ENCODE measurements at regions not wholly inside any gene's neighbourhood (a gene's known extent, or its start where the extent isn't known, plus 50 kb on each side); places are given as distances from the start of the nearest gene placed in this dataset.
"Not testable (repeated sequence)": the region's sequence is repeated elsewhere in the genome, so short reads cannot be mapped to it uniquely, and the experiment has no call there.

DNA sequence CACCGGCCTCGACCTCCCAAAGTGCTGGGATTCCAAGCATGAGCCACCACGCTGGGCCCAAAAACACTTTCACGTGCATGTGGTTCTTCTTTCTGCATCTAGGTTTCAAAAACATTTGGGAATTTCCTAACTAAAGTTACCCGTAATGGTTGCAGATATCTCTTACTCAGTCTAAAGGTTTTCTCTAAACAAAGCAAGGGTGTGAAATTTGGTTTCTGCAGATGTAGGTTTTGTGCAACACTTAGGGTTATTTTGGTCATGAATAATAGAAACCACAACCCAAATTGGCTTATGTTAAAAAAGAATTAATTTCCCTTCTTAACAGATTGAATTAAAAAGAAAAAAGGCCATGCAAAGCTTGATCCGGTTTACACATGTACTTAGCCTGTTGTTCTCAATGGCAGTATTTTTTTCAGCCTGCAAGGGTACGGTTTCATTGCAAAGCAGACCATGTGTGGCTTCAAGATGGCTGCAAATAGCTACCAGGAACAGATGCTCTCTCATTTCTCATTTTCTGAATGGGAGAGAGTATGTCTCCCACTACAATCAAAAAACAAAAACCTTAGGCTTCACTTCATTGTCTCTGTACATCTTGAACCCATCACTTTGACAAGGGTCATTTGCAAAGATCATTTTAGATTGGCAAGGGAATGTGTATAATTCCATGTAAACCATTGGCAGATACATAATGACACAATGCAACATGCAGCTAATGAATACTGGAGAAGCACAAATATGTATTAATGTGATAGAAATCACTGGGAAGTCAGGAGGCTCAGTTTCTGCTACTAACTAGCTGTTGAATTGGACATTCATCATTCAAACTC, 491.2 kb upstream of the FLRT2 start:
- no peak for DNase-seq (ENCODE audit: extremely low read depth, low read depth, low spot score)

DNA sequence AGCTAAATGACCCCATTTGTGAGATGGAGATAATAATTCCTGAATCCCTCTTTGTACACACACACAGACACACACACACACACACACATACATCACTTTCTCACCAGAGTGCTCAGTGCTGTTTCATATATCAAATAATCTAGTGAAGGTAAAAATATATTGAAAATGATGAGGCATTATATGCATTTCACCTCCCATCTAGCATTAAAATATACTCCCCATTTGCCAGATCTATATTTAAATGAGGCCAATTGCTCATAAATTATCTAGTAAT, 490.7 kb upstream of the FLRT2 start:
- no peak for DNase-seq (ENCODE audit: extremely low read depth, low read depth, low spot score)

GRCh38 chr14:85040046-85040685, 489.8 kb upstream of the FLRT2 start:
- DNase-seq (ENCODE audit: extremely low read depth, low read depth, low spot score): no peak

- DNase-seq (ENCODE audit: extremely low read depth, low read depth, low spot score): no peak
Measured at GRCh38 chr14:85041618-85042017, 488.3 kb upstream of the FLRT2 start.

DNA sequence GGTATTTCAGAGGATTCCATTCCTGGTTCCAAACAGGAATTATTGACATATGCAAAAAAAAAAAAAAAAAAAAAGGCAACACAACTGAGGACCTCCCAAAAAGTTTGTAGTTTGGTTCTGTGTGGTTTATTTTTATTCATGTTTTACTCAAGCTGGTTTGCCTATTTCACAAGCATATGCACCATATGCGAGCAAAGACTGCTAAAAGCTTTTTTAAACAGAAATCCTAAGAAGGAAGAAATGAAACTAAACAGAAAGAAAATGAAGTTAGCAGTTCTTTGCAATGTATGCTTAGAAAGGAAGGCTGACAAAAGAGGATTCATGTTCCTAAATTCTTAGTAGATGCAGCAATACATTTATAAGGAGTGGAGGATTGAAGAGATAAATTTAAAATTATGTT, 487.6 kb upstream of the FLRT2 start:
- DNase-seq (ENCODE audit: extremely low read depth, low read depth, low spot score): no peak

GRCh38 chr14:85050180-85050579, 479.8 kb upstream of the FLRT2 start:
- no peak for DNase-seq (ENCODE audit: extremely low read depth, low read depth, low spot score)

GRCh38 chr14:85052646-85053045, 477.3 kb upstream of the FLRT2 start:
- no peak for DNase-seq (ENCODE audit: extremely low read depth, low read depth, low spot score)

- no peak for DNase-seq (ENCODE audit: extremely low read depth, low read depth, low spot score)
Measured at GRCh38 chr14:85054178-85054577, 475.8 kb upstream of the FLRT2 start.

GRCh38 chr14:85056267-85056666, 473.7 kb upstream of the FLRT2 start:
- no peak for DNase-seq (ENCODE audit: extremely low read depth, low read depth, low spot score)

- DNase-seq (ENCODE audit: extremely low read depth, low read depth, low spot score): no peak
Measured at GRCh38 chr14:85057221-85057620, 472.7 kb upstream of the FLRT2 start.

GRCh38 chr14:85058150-85058549, 471.8 kb upstream of the FLRT2 start:
- no peak for DNase-seq (ENCODE audit: extremely low read depth, low read depth, low spot score)

DNA sequence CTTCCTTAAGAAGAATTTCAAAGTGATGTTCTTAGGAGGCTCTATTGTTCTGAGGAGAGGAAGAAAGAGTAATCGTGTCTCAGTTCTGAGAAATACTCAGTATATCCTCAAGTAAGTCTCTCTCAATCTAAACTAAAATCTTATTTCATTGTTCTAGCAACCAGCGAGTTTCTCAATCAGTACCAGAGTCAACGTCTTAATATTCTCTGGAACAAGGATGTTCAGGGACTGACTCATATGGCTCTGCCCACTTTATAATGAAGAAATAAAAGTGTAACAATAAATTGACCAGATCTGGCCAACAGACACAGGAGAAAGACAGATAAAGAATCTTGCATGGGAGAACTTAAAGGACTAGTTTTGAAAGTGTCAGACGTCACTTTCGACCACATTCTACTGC, 469.8 kb upstream of the FLRT2 start:
- no peak for DNase-seq (ENCODE audit: extremely low read depth, low read depth, low spot score)

DNA sequence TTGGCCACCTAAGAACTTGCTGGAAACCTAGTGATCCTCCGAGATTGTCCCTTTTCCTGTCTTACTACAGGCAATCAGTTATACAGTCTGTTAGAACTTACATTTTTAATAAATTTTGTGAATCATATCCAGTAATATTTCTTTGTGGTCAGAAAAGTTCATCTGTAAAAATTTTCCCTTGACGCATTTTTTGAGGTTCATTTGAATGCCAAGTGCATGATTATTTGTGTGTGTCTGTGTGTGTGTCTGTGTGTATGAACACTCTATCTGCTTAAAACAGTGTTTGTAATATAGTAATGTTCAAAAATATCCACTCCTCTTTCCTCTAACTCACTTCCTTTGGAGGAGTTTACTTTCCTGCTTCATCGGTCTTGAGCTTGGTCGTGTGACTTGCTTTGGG, 468.7 kb upstream of the FLRT2 start:
- no peak for DNase-seq (ENCODE audit: extremely low read depth, low read depth, low spot score)

- no peak for DNase-seq (ENCODE audit: extremely low read depth, low read depth, low spot score)
Measured at GRCh38 chr14:85063747-85064146, 466.2 kb upstream of the FLRT2 start.

GRCh38 chr14:85071447-85071846, 458.5 kb upstream of the FLRT2 start:
- no peak for DNase-seq (ENCODE audit: extremely low read depth, low read depth, low spot score)

- no peak for DNase-seq (ENCODE audit: extremely low read depth, low read depth, low spot score)
Measured at GRCh38 chr14:85074955-85075354, 455.0 kb upstream of the FLRT2 start.

GRCh38 chr14:85075694-85076476, 454.1 kb upstream of the FLRT2 start:
- DNase-seq (ENCODE audit: extremely low read depth, low read depth, low spot score): no peak

DNA sequence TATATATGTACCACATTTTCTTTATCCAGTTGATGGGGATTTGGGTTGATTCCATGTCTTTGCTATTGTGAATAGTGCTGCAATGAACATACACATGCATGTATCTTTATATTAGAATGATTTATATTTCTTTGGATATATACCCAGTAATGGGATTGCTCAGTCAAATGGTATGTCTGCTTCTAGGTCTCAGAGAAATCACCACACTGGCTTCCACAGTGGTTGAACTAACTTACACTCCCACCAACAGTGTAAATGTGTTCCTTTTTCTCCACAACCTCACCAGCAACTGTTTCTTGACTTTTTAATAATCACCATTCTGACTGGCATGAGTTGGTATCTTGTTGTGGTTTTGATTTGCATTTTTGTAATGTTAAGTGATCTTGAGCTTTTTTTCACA, 452.2 kb upstream of the FLRT2 start:
- DNase-seq (ENCODE audit: extremely low read depth, low read depth, low spot score): not testable (repeated sequence)

DNA sequence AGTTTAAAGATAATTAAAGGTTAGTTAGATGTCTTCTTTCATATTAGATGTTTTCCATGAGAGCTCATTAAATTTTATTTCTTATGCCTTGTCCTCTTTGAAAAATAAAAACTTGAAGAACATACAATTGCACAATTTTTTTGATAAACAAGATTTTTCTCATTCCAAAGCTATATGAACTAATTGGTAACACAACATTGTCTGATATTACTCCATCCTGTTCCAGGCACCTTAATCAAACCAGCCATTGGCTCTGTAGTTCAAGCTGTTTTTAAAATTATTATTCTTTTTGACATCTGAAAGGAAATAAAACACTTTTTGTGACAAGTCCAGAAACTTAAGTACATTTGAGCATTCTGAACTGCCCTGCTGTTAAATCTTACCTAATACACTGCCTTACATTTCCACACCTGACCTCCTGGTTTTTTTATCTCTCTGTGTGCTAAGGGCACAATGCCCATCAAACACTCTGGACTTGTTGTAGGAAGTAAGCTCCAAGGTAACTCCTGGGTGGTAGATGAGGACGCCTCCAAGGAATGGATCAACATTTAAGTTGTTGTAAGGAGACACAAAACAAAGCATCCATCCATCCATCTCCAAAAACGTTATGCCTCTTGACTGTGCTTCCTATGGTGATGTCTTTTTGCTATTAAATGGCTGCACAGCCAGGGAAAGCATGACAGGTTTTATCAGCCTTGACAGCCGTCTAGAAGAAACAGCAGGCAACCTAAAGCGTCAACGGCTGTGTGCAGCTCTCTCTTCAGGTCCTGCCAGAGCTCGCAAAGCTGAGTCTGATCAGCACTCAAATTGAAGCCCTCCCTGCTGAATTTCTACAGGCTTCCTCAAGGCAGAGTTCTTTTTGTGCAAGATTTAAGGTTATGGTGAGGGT, 449.9 kb upstream of the FLRT2 start:
- DNase-seq (ENCODE audit: extremely low read depth, low read depth, low spot score): no peak

DNA sequence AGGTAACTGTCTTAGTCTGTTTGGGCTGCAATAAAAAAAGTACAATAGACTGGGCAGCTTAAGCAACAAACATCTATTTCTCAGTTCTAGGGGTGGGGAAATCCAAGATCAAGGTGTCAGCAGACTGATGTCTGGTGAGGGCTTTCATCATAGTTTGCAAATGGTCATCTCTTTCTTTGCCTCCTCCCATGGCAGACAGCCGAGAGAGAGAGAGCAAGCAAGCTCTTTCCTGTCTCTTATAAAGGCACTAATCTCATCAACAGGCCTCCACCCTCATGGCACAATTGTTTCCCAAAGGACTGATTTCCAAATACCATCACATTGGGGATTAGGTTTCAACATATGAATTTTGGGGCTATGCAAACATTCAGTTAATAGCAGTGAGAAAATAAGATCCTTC, 445.6 kb upstream of the FLRT2 start:
- no peak for DNase-seq (ENCODE audit: extremely low read depth, low read depth, low spot score)

DNA sequence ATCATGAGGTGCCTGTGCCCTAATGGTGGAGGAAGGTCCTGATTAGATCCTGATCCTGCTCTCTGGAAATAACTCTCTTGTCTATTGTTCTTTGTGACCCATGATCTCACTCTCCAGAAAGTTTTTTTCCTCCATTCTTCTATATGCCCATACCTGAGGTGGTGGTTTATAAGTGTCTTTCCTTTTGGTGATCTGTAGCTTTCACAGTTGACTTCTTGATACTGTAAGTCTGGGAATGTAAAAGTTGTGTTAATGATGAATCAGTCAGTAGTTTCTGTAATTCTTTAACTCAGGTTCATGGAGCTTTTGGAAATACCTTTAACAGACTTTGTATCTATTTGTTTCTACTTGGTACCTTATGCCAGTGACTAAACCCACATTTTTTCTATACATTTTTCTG, 444.0 kb upstream of the FLRT2 start:
- DNase-seq (ENCODE audit: extremely low read depth, low read depth, low spot score): no peak

All from glomerular endothelial cell (primary cell).